K562 (cell line): ENCODE measurements at regions not wholly inside any gene's neighbourhood (a gene's known extent, or its start where the extent isn't known, plus 50 kb on each side); places are given as distances from the start of the nearest gene placed in this dataset.

Experiments
- ATAC-seq: fragments of 200-7000 bp; cut with Tn5 transposase; 3 replicates; pipeline ENCODE4 v1.9.1; 2020; ENCODE audit warnings: moderate library complexity
- BruUV-seq: library from RNA; stranded (reverse); fragments of 400-500 nt; replicated peaks from 2 replicates; lab custom pipeline; 2021; lab: Mats Ljungman, UMichigan
- CTCF ChIA-PET: fragments of 300-600 bp; formaldehyde crosslinking; extraction: SDS; loops from one replicate; lab custom pipeline; 2021; ENCODE audit warnings: low intra/inter-chr PET ratio; lab: Yijun Ruan, JAX
- POLR2A ChIA-PET: fragments of 300-600, 350-650 bp; sonication (Branson Sonifier 250); formaldehyde crosslinking; extraction: SDS; loops from one replicate; lab custom pipeline; 2021; ENCODE audit warnings: antibody characterized with exemption, inconsistent platforms; lab: Yijun Ruan, JAX
- DNase-seq, 4 experiments: peaks; one replicate each; pipeline versions ENCODE4 v3.0.0 to v3.0.0-alpha.2; 2011 to 2018; ENCODE audit warnings: low spot score in 3 of 4, mixed read lengths in 3 of 4; ENCODE audit errors: extremely low read depth in 1 of 4
- FAIRE-seq: peaks from 2 replicates; lab custom pipeline; 2011; peaks lifted over from hg19 to GRCh38; lab: Jason Lieb, UNC
- H2AFZ ChIP-seq: 2 replicates; pipeline ENCODE4 v1.6.0; 2011; ENCODE audit warnings: low read depth, low read length, control low read depth, inconsistent platforms
- H3K27ac ChIP-seq: fragments of 200-600 bp; 3 replicates; pipeline ENCODE4 v1.8.0; 2011; ENCODE audit warnings: low read depth, mild to moderate bottlenecking, control low read depth, inconsistent platforms, low read length, moderate library complexity, mixed read lengths; ENCODE audit errors: extremely low read depth
- H3K27me3 ChIP-seq, 2 experiments: fragments of 300-600 bp in 1 of 2; 2 replicates in 1 of 2; 3 replicates in 1 of 2; pipeline versions ENCODE4 v1.6.0 to v1.8.0; 2011; ENCODE audit warnings: inconsistent platforms in 2 of 2, low read length in 2 of 2, mild to moderate bottlenecking in 1 of 2, mixed read lengths in 1 of 2, moderate library complexity in 1 of 2; ENCODE audit not compliant: control insufficient read depth in 2 of 2, insufficient read depth in 2 of 2
- H3K36me3 ChIP-seq: fragments of 300-600 bp; 3 replicates; pipeline ENCODE4 v1.8.0; 2011; ENCODE audit warnings: mild to moderate bottlenecking, low read length, inconsistent platforms; ENCODE audit not compliant: control insufficient read depth, insufficient read depth
- H3K4me1 ChIP-seq, 2 experiments: fragments of 200-600 bp in 1 of 2; replicated peaks in 1 of 2; 2 replicates in 1 of 2; 3 replicates in 1 of 2; pipeline versions ENCODE4 v1.5.1 to v1.8.0; 2011; ENCODE audit warnings: inconsistent platforms in 2 of 2, low read length in 2 of 2, mild to moderate bottlenecking in 1 of 2, mixed read lengths in 1 of 2, moderate library complexity in 1 of 2; ENCODE audit not compliant: control insufficient read depth in 2 of 2, insufficient read depth in 2 of 2
- H3K4me2 ChIP-seq: 2 replicates; pipeline ENCODE4 v1.6.1; 2011; ENCODE audit warnings: low read length, control low read depth, inconsistent platforms, mixed read lengths; ENCODE audit not compliant: insufficient read depth
- H3K4me3 ChIP-seq: fragments of 200-600 bp; sonication (generic), shearing (Covaris generic); 2 replicates; pipeline ENCODE4 v1.5.1; 2016; ENCODE audit warnings: control low read depth, inconsistent platforms
- H3K79me2 ChIP-seq: fragments of 200-600 bp; 3 replicates; pipeline ENCODE4 v1.8.0; 2011; ENCODE audit warnings: low read length, inconsistent platforms; ENCODE audit not compliant: control insufficient read depth, insufficient read depth
- H3K9ac ChIP-seq, 2 experiments: 2 replicates each; pipeline versions ENCODE4 v1.6.0 to v1.6.1; 2011; ENCODE audit warnings: low read depth in 2 of 2, low read length in 2 of 2, control low read depth in 1 of 2, inconsistent platforms in 1 of 2, mild to moderate bottlenecking in 1 of 2, mixed read lengths in 1 of 2; ENCODE audit not compliant: insufficient read depth in 1 of 2
- H3K9me1 ChIP-seq: one replicate; pipeline ENCODE4 v1.6.0; 2011; ENCODE audit warnings: inconsistent platforms, mild to moderate bottlenecking, low read length, moderate library complexity; ENCODE audit not compliant: control insufficient read depth, insufficient read depth
- H3K9me3 ChIP-seq: replicated peaks from 2 replicates; pipeline ENCODE4 v1.5.1; 2011; ENCODE audit warnings: low read depth, low read length, inconsistent platforms; ENCODE audit not compliant: control insufficient read depth, insufficient read depth
- H4K20me1 ChIP-seq: replicated peaks from 2 replicates; pipeline ENCODE4 v1.6.1; 2011; ENCODE audit warnings: low read length, inconsistent platforms, mixed read lengths; ENCODE audit not compliant: control insufficient read depth, insufficient read depth
- ETV6 ChIP-seq, 3 experiments: fragments of 150-350 bp in 1 of 3; sonication (generic) in 1 of 3; formaldehyde crosslinking in 1 of 3; IDR thresholded peaks; 2 replicates each; pipeline versions ENCODE4 v1.6.1 to v1.8.0; 2014 to 2022; ENCODE audit warnings: borderline replicate concordance in 2 of 3, low read depth in 2 of 3, antibody characterized with exemption in 1 of 3, low read length in 1 of 3, mild to moderate bottlenecking in 1 of 3, missing genetic modification reagents in 1 of 3
- FUS ChIP-seq: fragments of 200-400 bp; formaldehyde crosslinking; optimal IDR thresholded peaks from 2 replicates; pipeline ENCODE3; 2017; ENCODE audit warnings: low read depth, low read length
- GABPA ChIP-seq: fragments of 200-800 bp; sonication (Bioruptor generic); conservative IDR thresholded peaks from 2 replicates; pipeline ENCODE4 v1.6.1; 2016; ENCODE audit warnings: low read depth, missing genetic modification characterization, missing compliant biosample characterization
- HDAC8 ChIP-seq: fragments of 450-650 bp; IDR thresholded peaks from 2 replicates; pipeline ENCODE4 v1.6.1; 2016; ENCODE audit warnings: mild to moderate bottlenecking, missing genetic modification characterization, moderate library complexity, missing compliant biosample characterization
- WGBS: fragments of 100-300 bp; shearing (Covaris generic); methylation state at CpG from one replicate; pipeline ENCODE4 v1.1.6; 2016; ENCODE audit warnings: low coverage, mixed read lengths; ENCODE audit not compliant: insufficient coverage; ENCODE audit errors: missing lambda C conversion rate; 5-methylcytosine and 5-hydroxymethylcytosine counted together
- in situ Hi-C: fragments of 300-500 bp; cut with MboI; formaldehyde crosslinking; loops from 4 replicates; pipeline ENCODE4 v1.15.0; 2018; ENCODE audit warnings: inconsistent platforms, mixed read lengths
- intact Hi-C: fragments of 100-400 bp; cut with micrococcal nuclease; formaldehyde crosslinking; loops from 2 replicates; pipeline ENCODE4 v1.14.2; 2022
- TF ChIP-seq, protein P1 (sequence below), 3 experiments: fragments of 200-800 bp in 1 of 3; fragments of 250-450 bp in 1 of 3; fragments of 450-650 bp in 1 of 3; sonication (Bioruptor Pico) in 1 of 3; sonication (Bioruptor generic) in 1 of 3; formaldehyde crosslinking in 1 of 3; IDR thresholded peaks; 2 replicates each; pipeline versions ENCODE4 v1.6.1 to v1.8.0; 2016 to 2022; ENCODE audit warnings: mild to moderate bottlenecking in 2 of 3, missing genetic modification characterization in 2 of 3, missing compliant biosample characterization in 1 of 3, moderate library complexity in 1 of 3
- TF ChIP-seq, protein P2 (sequence below), 2 experiments: fragments of 450-650 bp in 1 of 2; sonication (generic) in 1 of 2; formaldehyde crosslinking in 1 of 2; IDR thresholded peaks; 2 replicates each; pipeline versions ENCODE4 v1.7.1 to v1.9.0; 2016 to 2022; ENCODE audit warnings: inconsistent platforms in 1 of 2, mild to moderate bottlenecking in 1 of 2, missing genetic modification reagents in 1 of 2

DNA sequence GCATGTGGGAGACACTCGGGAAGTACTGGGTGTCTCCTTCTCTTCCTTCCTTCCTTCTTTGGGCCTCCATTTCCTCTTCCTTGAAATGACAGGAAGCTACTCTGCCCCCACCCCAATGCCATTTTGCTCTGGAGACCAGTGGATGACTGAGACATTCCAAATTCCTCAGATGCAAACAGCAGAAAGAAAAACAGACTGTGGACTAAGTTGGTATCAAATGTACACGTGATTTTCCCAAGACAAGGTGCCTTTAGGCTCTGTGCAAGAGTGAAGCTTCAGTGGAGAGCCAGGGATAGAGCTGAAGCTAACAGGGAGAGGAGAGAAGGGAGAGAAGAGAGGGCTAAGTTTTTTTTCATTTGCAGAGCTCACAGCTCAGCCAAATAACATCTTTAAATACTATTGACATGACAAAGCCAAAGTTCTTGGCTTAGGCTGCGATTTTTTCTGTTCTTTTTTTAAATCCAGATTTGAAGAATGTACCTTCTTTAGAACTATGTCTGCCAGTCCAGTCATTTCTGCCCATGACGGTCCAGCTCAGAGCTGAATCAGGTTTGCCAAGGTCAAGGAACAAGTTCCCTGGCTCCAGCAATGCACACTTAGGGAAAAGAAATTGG lies 84.5 kb upstream of the LCLAT1 start:
- no peak overlapping the region for H3K9ac ChIP-seq
- whole genome bisulfite sequencing, result 2% methylated on average over 4 of the region's 4 CpGs
- no peak overlapping the region for H2AFZ ChIP-seq
- ChIA-PET CTCF (no interaction called here), POLR2A (interaction anchor here (0.6 to 1.3 kb wide), 2 partner anchors 38 to 122 kb away, joined by 3 read pairs; no protein-coding TSS in a partner anchor)
- peaks cover 47 to 69% of the 10 kb centered on the region in 2 experiments for H3K27me3 ChIP-seq
- no peak overlapping the region for H3K4me3 ChIP-seq
- no TSS peak for BruUV-seq
- FAIRE-seq, result no peak
- no peaks in the 10 kb centered on the region for H3K9me1 ChIP-seq
- H3K79me2 ChIP-seq, result no peaks in the 10 kb centered on the region
- no peak overlapping the region for H3K4me2 ChIP-seq
- no peaks in the 10 kb centered on the region for H4K20me1 ChIP-seq
- no peaks in the 10 kb centered on the region for H3K36me3 ChIP-seq
- H3K4me1 ChIP-seq, result peaks cover 0 to 5% of the 10 kb centered on the region in 2 experiments; a peak in 1 of 5 replicates
- H3K9me3 ChIP-seq, result no peaks in the 10 kb centered on the region
- no peak for DNase-seq
- in situ Hi-C loops, result no loop called here
- H3K27ac ChIP-seq, result no peak overlapping the region
- intact Hi-C loops, result no loop called here
- no peak for ATAC-seq
- TF ChIP-seq, protein P1, sequence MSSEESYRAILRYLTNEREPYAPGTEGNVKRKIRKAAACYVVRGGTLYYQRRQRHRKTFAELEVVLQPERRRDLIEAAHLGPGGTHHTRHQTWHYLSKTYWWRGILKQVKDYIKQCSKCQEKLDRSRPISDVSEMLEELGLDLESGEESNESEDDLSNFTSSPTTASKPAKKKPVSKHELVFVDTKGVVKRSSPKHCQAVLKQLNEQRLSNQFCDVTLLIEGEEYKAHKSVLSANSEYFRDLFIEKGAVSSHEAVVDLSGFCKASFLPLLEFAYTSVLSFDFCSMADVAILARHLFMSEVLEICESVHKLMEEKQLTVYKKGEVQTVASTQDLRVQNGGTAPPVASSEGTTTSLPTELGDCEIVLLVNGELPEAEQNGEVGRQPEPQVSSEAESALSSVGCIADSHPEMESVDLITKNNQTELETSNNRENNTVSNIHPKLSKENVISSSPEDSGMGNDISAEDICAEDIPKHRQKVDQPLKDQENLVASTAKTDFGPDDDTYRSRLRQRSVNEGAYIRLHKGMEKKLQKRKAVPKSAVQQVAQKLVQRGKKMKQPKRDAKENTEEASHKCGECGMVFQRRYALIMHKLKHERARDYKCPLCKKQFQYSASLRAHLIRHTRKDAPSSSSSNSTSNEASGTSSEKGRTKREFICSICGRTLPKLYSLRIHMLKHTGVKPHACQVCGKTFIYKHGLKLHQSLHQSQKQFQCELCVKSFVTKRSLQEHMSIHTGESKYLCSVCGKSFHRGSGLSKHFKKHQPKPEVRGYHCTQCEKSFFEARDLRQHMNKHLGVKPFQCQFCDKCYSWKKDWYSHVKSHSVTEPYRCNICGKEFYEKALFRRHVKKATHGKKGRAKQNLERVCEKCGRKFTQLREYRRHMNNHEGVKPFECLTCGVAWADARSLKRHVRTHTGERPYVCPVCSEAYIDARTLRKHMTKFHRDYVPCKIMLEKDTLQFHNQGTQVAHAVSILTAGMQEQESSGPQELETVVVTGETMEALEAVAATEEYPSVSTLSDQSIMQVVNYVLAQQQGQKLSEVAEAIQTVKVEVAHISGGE (CRISPR knock-in tag; IDR thresholded peaks at IDR 0.05), result 0 out of 6 replicates have a peak, but pooled peaks of 1 of the 3 experiments have one; percentile 39
- TF ChIP-seq HDAC8, result no peak
- 0 out of 4 replicates have a peak, but pooled peaks of 1 of the 2 experiments have one; percentile 32 for TF ChIP-seq ETV6 (IDR thresholded peaks at IDR 0.05; ENCODE audit: borderline replicate concordance in 1 of 2, low read depth in 2 of 2, low read length in 1 of 2)
- no peak for TF ChIP-seq ETV6 (CRISPR knock-in tag; IDR thresholded peaks at IDR 0.05; ENCODE audit: borderline replicate concordance)
- peak; percentile 52 for TF ChIP-seq GABPA (tag)
- TF ChIP-seq, protein P2, sequence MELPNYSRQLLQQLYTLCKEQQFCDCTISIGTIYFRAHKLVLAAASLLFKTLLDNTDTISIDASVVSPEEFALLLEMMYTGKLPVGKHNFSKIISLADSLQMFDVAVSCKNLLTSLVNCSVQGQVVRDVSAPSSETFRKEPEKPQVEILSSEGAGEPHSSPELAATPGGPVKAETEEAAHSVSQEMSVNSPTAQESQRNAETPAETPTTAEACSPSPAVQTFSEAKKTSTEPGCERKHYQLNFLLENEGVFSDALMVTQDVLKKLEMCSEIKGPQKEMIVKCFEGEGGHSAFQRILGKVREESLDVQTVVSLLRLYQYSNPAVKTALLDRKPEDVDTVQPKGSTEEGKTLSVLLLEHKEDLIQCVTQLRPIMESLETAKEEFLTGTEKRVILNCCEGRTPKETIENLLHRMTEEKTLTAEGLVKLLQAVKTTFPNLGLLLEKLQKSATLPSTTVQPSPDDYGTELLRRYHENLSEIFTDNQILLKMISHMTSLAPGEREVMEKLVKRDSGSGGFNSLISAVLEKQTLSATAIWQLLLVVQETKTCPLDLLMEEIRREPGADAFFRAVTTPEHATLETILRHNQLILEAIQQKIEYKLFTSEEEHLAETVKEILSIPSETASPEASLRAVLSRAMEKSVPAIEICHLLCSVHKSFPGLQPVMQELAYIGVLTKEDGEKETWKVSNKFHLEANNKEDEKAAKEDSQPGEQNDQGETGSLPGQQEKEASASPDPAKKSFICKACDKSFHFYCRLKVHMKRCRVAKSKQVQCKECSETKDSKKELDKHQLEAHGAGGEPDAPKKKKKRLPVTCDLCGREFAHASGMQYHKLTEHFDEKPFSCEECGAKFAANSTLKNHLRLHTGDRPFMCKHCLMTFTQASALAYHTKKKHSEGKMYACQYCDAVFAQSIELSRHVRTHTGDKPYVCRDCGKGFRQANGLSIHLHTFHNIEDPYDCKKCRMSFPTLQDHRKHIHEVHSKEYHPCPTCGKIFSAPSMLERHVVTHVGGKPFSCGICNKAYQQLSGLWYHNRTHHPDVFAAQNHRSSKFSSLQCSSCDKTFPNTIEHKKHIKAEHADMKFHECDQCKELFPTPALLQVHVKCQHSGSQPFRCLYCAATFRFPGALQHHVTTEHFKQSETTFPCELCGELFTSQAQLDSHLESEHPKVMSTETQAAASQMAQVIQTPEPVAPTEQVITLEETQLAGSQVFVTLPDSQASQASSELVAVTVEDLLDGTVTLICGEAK (IDR thresholded peaks at IDR 0.05), result peak; percentile 63; the same call in 1 of the 2 replicates
- TF ChIP-seq, protein P2 (CRISPR knock-in tag; IDR thresholded peaks at IDR 0.05), result no peak
- no peak for TF ChIP-seq FUS
